Brain microvascular endothelial cell (primary cell): ENCODE measurements at regions not wholly inside any gene's neighbourhood (a gene's known extent, or its start where the extent isn't known, plus 50 kb on each side); places are given as distances from the start of the nearest gene placed in this dataset.
"Not testable (repeated sequence)": the region's sequence is repeated elsewhere in the genome, so short reads cannot be mapped to it uniquely, and the experiment has no call there.

ENCODE experiments used
- DNase-seq: peaks from one replicate; pipeline ENCODE4 v3.0.0-alpha.2; 2020
- H3K27ac ChIP-seq: fragments of 250-450 bp; sonication (Bioruptor Pico); 2 replicates; pipeline ENCODE4 v1.5.1; 2020; ENCODE audit warnings: mild to moderate bottlenecking, moderate library complexity
- H3K27me3 ChIP-seq: fragments of 250-450 bp; sonication (Bioruptor Pico); replicated peaks from 2 replicates; pipeline ENCODE4 v1.5.1; 2020; ENCODE audit warnings: mild to moderate bottlenecking
- H3K36me3 ChIP-seq: fragments of 250-450 bp; sonication (Bioruptor Pico); replicated peaks from 2 replicates; pipeline ENCODE4 v1.5.1; 2020; ENCODE audit warnings: mild to moderate bottlenecking
- H3K4me3 ChIP-seq: 2 replicates; pipeline ENCODE4 v1.5.1; 2011; ENCODE audit warnings: low read depth, mild to moderate bottlenecking, control low read depth, low read length, moderate library complexity
- CTCF ChIP-seq: IDR thresholded peaks from 2 replicates; pipeline ENCODE4 v1.5.1; 2011; ENCODE audit warnings: low read depth, mild to moderate bottlenecking, moderate library complexity, low read length, control low read depth, inconsistent platforms; ENCODE audit errors: missing control alignments
- in situ Hi-C: cut with HindIII; loops from 2 replicates; pipeline ENCODE4 v1.10.0; 2017; ENCODE audit warnings: low sequenced_read_pairs, low pct_ligation_motif_present

- no peak overlapping the region for H3K4me3 ChIP-seq
- no peaks in the 10 kb centered on the region for H3K27me3 ChIP-seq
- in situ Hi-C loops: no loop called here
- no peak for TF ChIP-seq CTCF
- H3K27ac ChIP-seq: no peak overlapping the region
- H3K36me3 ChIP-seq: no peaks in the 10 kb centered on the region
- no peak for DNase-seq
These were observed 421.8 kb downstream of the ARL4A start for GRCh38 chr7:13109201-13109600.

GRCh38 chr7:13110107-13110506 is 422.7 kb downstream of the ARL4A start:
- TF ChIP-seq CTCF: no peak
- no peak overlapping the region for H3K4me3 ChIP-seq
- no peaks in the 10 kb centered on the region for H3K36me3 ChIP-seq
- in situ Hi-C loops: no loop called here
- no peak overlapping the region for H3K27ac ChIP-seq
- H3K27me3 ChIP-seq: no peaks in the 10 kb centered on the region
- DNase-seq: no peak

- peak; percentile 4 for DNase-seq
These were observed 423.8 kb downstream of the ARL4A start for GRCh38 chr7:13111230-13111629.

GRCh38 chr7:13114240-13114639 is 426.8 kb downstream of the ARL4A start:
- H3K27ac ChIP-seq, H3K36me3 ChIP-seq, H3K4me3 ChIP-seq, H3K27me3 ChIP-seq, DNase-seq, in situ Hi-C loops: not testable (repeated sequence)

More at GRCh38 chr7:13111230-13111629, 423.8 kb downstream of the ARL4A start:
- Histone ChIP-seq H3K27me3 (no peaks in the 10 kb centered on the region), H3K27ac (no peak overlapping the region), H3K4me3 (no peak overlapping the region), H3K36me3 (no peaks in the 10 kb centered on the region)
- no peak for TF ChIP-seq CTCF
- in situ Hi-C loops: no loop called here

- Histone ChIP-seq H3K27ac (no peak overlapping the region), H3K27me3 (no peaks in the 10 kb centered on the region), H3K4me3 (no peak overlapping the region), H3K36me3 (no peaks in the 10 kb centered on the region)
- no peak for DNase-seq
- in situ Hi-C loops: no loop called here
- TF ChIP-seq CTCF: peak; percentile 18
These were observed 427.8 kb downstream of the ARL4A start for GRCh38 chr7:13115157-13115772.

- no peak for TF ChIP-seq CTCF
- no peak for DNase-seq
- in situ Hi-C loops: no loop called here
These were observed 428.4 kb downstream of the ARL4A start for GRCh38 chr7:13115855-13116254.

More at GRCh38 chr7:13115855-13116254, 428.4 kb downstream of the ARL4A start:
- Histone ChIP-seq H3K27me3 (no peaks in the 10 kb centered on the region), H3K4me3 (no peak overlapping the region), H3K36me3 (no peaks in the 10 kb centered on the region), H3K27ac (no peak overlapping the region)
